Natural killer cell (primary cell): ENCODE measurements at regions not wholly inside any gene's neighbourhood (a gene's known extent, or its start where the extent isn't known, plus 50 kb on each side); places are given as distances from the start of the nearest gene placed in this dataset.

Experiments
- ATAC-seq, 3 donors: fragments of 150-1000 bp in 2 of 3; fragments of 200-7000 bp in 1 of 3; cut with Tn5 transposase; 1 replicate in 1 of 3; 2 replicates in 2 of 3; pipeline ENCODE4 v1.10.0; 2021; ENCODE audit warnings: mild to moderate bottlenecking in 2 of 3, moderate library complexity in 2 of 3
- DNase-seq, 2 donors: peaks; one replicate each; pipeline versions ENCODE4 v3.0.0 to v3.0.0-alpha.2; 2013 to 2021; ENCODE audit warnings: mixed read lengths in 1 of 2
- H3K27ac ChIP-seq: one replicate; pipeline ENCODE4 v1.5.1; 2013; ENCODE audit warnings: mild to moderate bottlenecking, low read length
- H3K27me3 ChIP-seq: one replicate; pipeline ENCODE4 v1.6.1; 2013; ENCODE audit warnings: low read length; ENCODE audit not compliant: control insufficient read depth, insufficient read depth
- H3K36me3 ChIP-seq: one replicate; pipeline ENCODE4 v1.6.1; 2013; ENCODE audit warnings: low read length; ENCODE audit not compliant: control insufficient read depth, insufficient read depth
- H3K4me1 ChIP-seq: one replicate; pipeline ENCODE4 v1.6.1; 2013; ENCODE audit warnings: low read length; ENCODE audit not compliant: control insufficient read depth, insufficient read depth
- H3K4me3 ChIP-seq: one replicate; pipeline ENCODE4 v1.5.1; 2013; ENCODE audit warnings: low read length
- H3K9me3 ChIP-seq: one replicate; pipeline ENCODE4 v1.6.1; 2013; ENCODE audit warnings: low read length; ENCODE audit not compliant: control insufficient read depth, insufficient read depth
- H3K27ac Mint-ChIP-seq, 2 donors: one replicate each; pipeline ENCODE4 v1.8.0; 2022; ENCODE audit warnings: mild to moderate bottlenecking in 2 of 2, mixed read lengths in 2 of 2, moderate library complexity in 1 of 2
- H3K27me3 Mint-ChIP-seq, 2 donors: one replicate each; pipeline ENCODE4 v1.8.0; 2022; ENCODE audit warnings: low read depth in 2 of 2, mixed read lengths in 2 of 2
- H3K36me3 Mint-ChIP-seq: one replicate; pipeline ENCODE4 v1.8.0; 2022; ENCODE audit warnings: mixed read lengths
- H3K4me1 Mint-ChIP-seq, 2 donors: one replicate each; pipeline ENCODE4 v1.8.0; 2022; ENCODE audit warnings: mixed read lengths in 2 of 2
- H3K4me3 Mint-ChIP-seq: one replicate; pipeline ENCODE4 v1.8.0; 2022; ENCODE audit warnings: mild to moderate bottlenecking, moderate library complexity, mixed read lengths
- H3K9me3 Mint-ChIP-seq, 2 donors: one replicate each; pipeline ENCODE4 v1.8.0; 2022; ENCODE audit warnings: mixed read lengths in 2 of 2
- CTCF ChIP-seq: fragments of 200-600 bp; IDR thresholded peaks from one replicate; pipeline ENCODE4 v1.8.0; 2022; ENCODE audit warnings: antibody characterized with exemption
- WGBS: methylation state at CpG from one replicate; pipeline ENCODE4 v1.1.7; 2013; ENCODE audit warnings: missing lambda C conversion rate; ENCODE audit not compliant: insufficient coverage; 5-methylcytosine and 5-hydroxymethylcytosine counted together
- intact Hi-C: fragments of 100-400 bp; cut with micrococcal nuclease; formaldehyde crosslinking; loops from one replicate; pipeline ENCODE4 v1.14.2; 2022

DNA sequence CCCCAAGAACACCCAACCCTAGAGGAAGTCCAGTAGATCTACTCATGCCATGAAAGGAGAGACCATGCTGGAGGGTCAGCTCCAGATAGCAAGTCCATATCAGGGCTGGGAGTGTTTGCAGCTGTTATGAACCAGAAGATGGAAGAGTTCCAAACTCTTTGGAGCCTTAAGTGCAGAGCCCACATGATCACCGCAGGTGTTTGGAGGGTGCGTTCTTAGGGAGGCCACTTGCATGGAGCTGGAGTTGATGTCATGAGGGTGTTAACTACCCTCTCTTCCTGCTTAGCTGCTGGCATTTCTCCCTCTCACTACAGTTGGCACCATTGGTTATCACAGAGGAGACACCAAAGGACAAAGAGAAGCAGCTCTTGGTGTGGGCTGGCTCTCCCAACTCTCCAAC is 616.9 kb downstream of the AJAP1 start:
- Mint-ChIP-seq H3K27me3 (peaks cover 2 to 8% of the 10 kb centered on the region in 2 donors), H3K27ac (no peak overlapping the region), H3K9me3 (no peaks in the 10 kb centered on the region), H3K36me3 (no peaks in the 10 kb centered on the region), H3K4me3 (no peak overlapping the region), H3K4me1 (no peaks in the 10 kb centered on the region)
- Histone ChIP-seq H3K4me1 (no peaks in the 10 kb centered on the region), H3K9me3 (peaks cover 4% of the 10 kb centered on the region), H3K27ac (no peak overlapping the region), H3K27me3 (no peaks in the 10 kb centered on the region), H3K4me3 (no peak overlapping the region), H3K36me3 (no peaks in the 10 kb centered on the region)
- no peak for TF ChIP-seq CTCF
- intact Hi-C loops: no loop called here
- 100% methylated on average over 2 of the region's 2 CpGs for WGBS
- ATAC-seq: no peak
- DNase-seq: no peak

DNA sequence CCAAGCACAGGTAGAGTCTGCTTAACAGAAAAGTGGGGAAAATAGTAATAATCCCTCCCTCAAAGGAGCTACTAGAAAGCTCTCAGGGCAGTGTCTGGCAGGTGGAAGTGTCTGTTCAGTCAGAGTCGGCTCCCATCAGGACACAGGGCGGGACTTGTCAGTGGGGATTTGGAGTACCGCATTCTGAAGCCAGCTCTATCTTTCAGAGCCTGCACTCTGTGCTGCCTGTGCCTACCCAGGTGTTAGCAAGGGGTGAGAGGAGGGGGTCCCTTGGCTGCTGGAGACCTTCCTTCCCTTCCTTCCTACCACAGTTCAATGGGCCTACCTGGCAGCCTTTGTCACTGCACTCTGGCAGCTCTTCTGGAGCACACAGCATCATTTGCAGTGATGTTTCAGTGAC is 615.5 kb downstream of the AJAP1 start:
- no peak for TF ChIP-seq CTCF

GRCh38 chr1:5267603-5268235 is 613.3 kb downstream of the AJAP1 start:
- Histone ChIP-seq H3K27ac (no peak overlapping the region), H3K27me3 (no peaks in the 10 kb centered on the region), H3K9me3 (peaks cover 4% of the 10 kb centered on the region), H3K36me3 (no peaks in the 10 kb centered on the region), H3K4me1 (no peaks in the 10 kb centered on the region), H3K4me3 (no peak overlapping the region)
- WGBS: 40% methylated on average over 14 of the region's 14 CpGs
- Mint-ChIP-seq H3K4me1 (no peaks in the 10 kb centered on the region), H3K9me3 (no peaks in the 10 kb centered on the region), H3K36me3 (no peaks in the 10 kb centered on the region), H3K27me3 (peaks cover 2 to 8% of the 10 kb centered on the region in 2 donors), H3K4me3 (no peak overlapping the region), H3K27ac (no peak overlapping the region)
- DNase-seq: no peak
- intact Hi-C loops: no loop called here
- no peak for ATAC-seq
- no peak for TF ChIP-seq CTCF

More for the DNA sequence above, 615.5 kb downstream of the AJAP1 start:
- WGBS: 100% methylated on average over 3 of the region's 3 CpGs
- Histone ChIP-seq H3K36me3 (no peaks in the 10 kb centered on the region), H3K9me3 (peaks cover 4% of the 10 kb centered on the region), H3K4me3 (no peak overlapping the region), H3K27me3 (no peaks in the 10 kb centered on the region), H3K27ac (no peak overlapping the region), H3K4me1 (no peaks in the 10 kb centered on the region)
- Mint-ChIP-seq H3K27me3 (peaks cover 2 to 8% of the 10 kb centered on the region in 2 donors), H3K9me3 (no peaks in the 10 kb centered on the region), H3K36me3 (no peaks in the 10 kb centered on the region), H3K4me3 (no peak overlapping the region), H3K4me1 (no peaks in the 10 kb centered on the region), H3K27ac (no peak overlapping the region)
- intact Hi-C loops: no loop called here
- no peak for ATAC-seq
- no peak for DNase-seq

GRCh38 chr1:5265438-5266075 is 611.1 kb downstream of the AJAP1 start:
- Mint-ChIP-seq H3K27me3 (peaks cover 0 to 6% of the 10 kb centered on the region in 2 donors), H3K4me3 (no peak overlapping the region), H3K36me3 (no peaks in the 10 kb centered on the region), H3K9me3 (no peaks in the 10 kb centered on the region), H3K4me1 (no peaks in the 10 kb centered on the region), H3K27ac (no peak overlapping the region)
- no peak overlapping the region for H3K27ac ChIP-seq
- H3K9me3 ChIP-seq: peaks cover 4% of the 10 kb centered on the region
- TF ChIP-seq CTCF: no peak
- no peaks in the 10 kb centered on the region for H3K27me3 ChIP-seq
- H3K4me1 ChIP-seq: no peaks in the 10 kb centered on the region
- no peaks in the 10 kb centered on the region for H3K36me3 ChIP-seq
- ATAC-seq: no peak
- DNase-seq: no peak
- intact Hi-C loops: no loop called here
- WGBS: 79% methylated on average over 14 of the region's 14 CpGs
- no peak overlapping the region for H3K4me3 ChIP-seq
